ENCODE measurements at regions not wholly inside any gene's neighbourhood (a gene's known extent, or its start where the extent isn't known, plus 50 kb on each side); places are given as distances from the start of the nearest gene placed in this dataset.
"Not testable (repeated sequence)": the region's sequence is repeated elsewhere in the genome, so short reads cannot be mapped to it uniquely, and the experiment has no call there.

DNA sequence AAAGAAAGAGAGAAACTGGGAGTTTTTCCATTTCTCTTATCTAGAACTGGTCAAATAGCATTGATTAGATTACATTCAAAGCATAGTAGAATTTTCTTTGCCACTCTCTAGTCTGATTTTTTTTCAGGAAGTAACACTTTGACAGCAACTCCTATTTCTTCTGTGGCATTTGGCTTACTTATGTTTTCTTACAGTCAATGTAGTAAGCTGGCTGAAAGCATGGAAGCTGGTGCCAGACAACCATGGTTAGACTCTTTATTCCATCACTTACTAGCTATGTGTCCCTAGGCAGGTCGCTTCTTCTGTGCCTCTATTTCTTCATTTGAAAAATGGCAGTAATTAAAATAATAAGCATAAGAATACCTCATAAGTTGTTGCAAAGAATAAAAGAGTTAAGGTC, 54.2 kb upstream of the OPRM1 start:
- DNase-seq (ENCODE audit: low read depth): no peak

DNA sequence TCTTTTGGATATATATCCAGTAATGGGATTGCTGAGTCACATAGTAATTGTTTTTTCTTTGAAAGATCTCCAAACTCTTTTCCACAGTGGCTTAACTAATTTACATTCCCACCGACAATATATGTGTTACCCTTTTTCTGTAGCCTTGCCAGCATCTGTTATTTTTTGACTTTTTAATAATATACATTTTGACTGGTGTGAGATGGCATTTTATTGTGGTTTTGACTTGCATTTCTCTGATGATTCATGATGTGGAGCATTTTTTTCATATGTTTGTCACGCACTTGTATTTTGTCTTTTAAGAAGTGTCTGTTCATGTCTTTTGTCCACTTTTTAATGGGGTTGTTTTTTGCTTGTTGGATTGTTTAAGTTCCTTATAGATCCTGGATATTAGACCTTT, 58.9 kb upstream of the OPRM1 start:
- DNase-seq (ENCODE audit: low read depth): no peak

DNA sequence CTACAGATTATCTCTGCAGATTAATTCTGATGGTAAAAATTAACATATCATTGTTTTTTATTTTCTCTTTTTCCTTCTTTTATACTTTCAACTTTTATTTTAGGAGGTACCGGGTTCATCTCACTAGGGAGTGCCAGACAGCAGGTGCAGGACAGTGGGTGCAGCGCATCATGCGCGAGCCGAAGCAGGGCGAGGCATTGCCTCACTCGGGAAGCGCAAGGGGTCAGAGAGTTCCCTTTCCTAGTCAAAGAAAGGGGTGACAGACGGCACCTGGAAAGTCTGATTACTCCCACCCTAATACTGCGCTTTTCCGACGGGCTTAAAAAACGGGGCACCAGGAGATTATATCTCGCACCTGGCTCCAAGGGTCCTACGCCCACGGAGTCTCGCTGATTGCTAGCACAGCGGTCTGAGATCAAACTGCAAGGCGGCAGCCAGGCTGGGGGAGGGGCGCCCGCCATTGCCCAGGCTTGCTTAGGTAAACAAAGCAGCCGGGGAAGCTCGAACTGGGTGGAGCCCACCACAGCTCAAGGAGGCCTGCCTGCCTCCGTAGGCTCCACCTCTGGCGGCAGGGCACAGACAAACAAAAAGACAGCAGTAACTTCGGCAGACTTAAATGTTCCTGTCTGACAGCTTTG, 60.0 kb upstream of the OPRM1 start:
- not testable (repeated sequence) for DNase-seq (ENCODE audit: low read depth)

GRCh38 chr6:153976921-153977693, 61.9 kb upstream of the OPRM1 start:
- DNase-seq (ENCODE audit: low read depth): no peak

DNA sequence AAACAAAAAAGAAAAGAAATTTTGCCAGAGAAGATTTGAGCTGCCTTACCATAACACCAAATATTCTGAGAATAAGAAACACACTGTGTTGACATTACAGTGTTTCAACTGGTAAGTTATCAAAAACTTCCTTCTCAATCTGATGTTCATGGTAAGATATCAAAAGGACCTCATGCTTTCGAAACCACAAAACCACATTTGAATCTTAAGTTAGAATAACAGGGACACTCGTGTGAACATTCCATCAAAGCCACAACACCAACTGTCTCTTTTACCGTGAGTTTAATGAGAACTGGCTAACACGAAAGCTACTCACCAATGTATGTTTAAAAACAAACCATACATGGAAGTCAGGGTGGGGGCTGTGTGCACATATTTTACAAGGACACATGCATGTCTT, 73.0 kb upstream of the OPRM1 start:
- no peak for DNase-seq (ENCODE audit: low read depth)

- no peak for DNase-seq (ENCODE audit: low read depth)
Observed at GRCh38 chr6:153963352-153963751, 75.7 kb upstream of the OPRM1 start.

- no peak for DNase-seq (ENCODE audit: low read depth)
Observed at GRCh38 chr6:153962555-153962954, 76.5 kb upstream of the OPRM1 start.

GRCh38 chr6:153960741-153961140, 78.3 kb upstream of the OPRM1 start:
- no peak for DNase-seq (ENCODE audit: low read depth)

DNA sequence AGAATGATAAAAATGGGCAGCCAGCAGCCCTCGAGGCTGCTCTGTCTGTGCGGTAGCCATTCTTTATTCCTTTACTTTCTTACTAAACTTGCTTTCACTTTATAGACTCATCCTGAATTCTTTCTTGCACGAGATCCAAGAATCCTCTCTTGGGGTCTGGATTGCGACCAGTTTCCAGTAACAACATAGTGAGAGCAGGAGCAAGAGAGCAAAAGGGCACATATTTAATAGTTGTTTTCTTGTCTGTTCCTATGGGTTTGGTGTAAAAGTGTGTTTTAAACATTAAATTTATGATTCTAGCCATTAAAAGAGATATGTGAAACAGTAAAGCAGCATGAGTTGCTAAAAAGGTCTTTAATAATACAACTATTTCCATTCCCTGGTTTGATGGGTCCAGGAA, 78.8 kb upstream of the OPRM1 start:
- DNase-seq (ENCODE audit: low read depth): no peak

GRCh38 chr6:153959276-153959675, 79.8 kb upstream of the OPRM1 start:
- DNase-seq (ENCODE audit: low read depth): no peak

- no peak for DNase-seq (ENCODE audit: low read depth)
Observed at GRCh38 chr6:153958860-153959259, 80.2 kb upstream of the OPRM1 start.

DNA sequence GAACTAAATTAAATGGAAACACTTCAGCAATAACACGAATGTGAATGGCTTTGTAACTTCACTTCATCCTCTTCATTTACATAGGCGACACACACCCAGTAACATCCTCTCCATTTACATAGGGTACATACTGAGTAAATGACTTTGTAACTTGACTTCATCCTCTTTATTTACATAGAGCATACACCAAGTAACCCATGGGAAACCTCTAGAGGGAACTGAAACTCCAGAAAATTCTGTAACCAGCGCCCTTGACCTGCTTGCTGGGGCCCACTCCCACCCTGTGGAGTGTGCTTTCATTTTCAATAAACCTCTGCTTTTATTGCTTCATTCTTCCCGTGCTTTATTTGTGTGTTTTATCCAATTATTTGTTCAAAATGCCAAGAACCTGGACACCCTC, 81.6 kb upstream of the OPRM1 start:
- no peak for DNase-seq (ENCODE audit: low read depth)

DNA sequence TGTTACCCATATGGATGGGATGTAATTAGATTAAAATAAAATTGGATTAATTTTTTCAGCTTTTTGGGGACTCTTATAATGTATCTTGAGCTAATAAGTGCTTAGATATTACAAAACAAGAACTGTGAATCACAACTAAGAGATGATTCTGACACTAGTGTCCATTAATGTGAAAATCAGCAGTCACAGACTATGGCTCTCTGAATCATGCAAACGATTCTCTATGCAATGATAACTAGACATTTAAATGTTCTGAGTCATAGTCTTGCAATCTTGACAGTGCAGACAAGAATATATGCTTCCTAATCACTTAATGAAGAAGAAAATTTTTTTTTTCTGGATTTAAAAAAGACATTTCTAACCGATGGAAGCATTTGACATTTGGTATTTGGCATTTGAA, 82.2 kb upstream of the OPRM1 start:
- DNase-seq (ENCODE audit: low read depth): no peak

GRCh38 chr6:153949616-153950015, 89.4 kb upstream of the OPRM1 start:
- DNase-seq (ENCODE audit: low read depth): no peak

GRCh38 chr6:153947808-153948447, 91.1 kb upstream of the OPRM1 start:
- no peak for DNase-seq (ENCODE audit: low read depth)

DNA sequence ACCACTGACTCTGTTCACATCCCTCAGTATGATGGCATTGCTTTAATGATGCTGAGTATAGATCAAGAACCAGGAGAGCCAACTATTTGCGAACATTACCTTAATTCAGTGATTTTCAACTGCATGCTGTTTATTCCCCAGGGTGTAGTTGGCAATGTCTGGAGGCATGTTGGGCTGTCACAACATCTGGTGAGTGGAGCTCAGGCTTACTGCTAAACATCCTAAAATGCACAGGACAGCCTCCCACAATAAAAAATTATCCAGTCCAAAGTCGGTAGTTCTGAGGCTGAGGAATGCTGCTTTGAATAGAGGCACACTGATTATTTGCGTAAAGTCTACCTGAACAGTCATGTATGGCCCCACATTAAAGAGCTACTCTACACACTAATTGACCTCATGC, 94.8 kb upstream of the OPRM1 start:
- DNase-seq (ENCODE audit: low read depth): no peak

GRCh38 chr6:153942361-153942760, 96.7 kb upstream of the OPRM1 start:
- DNase-seq (ENCODE audit: low read depth): no peak

DNA sequence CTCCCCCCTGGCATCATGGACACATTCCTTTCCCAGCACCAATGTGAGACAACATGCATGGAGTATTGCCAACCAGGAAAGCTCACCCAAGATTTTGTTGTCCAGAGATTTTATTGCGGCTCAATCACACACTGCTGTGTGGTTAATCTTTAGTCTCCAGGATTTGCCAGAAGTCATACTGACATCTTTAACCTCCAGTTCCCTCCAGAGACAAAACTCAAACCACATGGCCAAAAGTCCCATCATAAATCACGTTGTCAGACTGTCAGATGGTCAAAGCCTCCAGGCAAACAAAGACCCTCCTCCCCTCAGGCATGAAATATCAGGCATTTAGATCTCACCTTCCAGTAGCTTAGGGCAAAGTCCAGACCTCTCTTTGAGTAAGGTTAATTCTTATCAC, 97.3 kb upstream of the OPRM1 start:
- no peak for DNase-seq (ENCODE audit: low read depth)

DNA sequence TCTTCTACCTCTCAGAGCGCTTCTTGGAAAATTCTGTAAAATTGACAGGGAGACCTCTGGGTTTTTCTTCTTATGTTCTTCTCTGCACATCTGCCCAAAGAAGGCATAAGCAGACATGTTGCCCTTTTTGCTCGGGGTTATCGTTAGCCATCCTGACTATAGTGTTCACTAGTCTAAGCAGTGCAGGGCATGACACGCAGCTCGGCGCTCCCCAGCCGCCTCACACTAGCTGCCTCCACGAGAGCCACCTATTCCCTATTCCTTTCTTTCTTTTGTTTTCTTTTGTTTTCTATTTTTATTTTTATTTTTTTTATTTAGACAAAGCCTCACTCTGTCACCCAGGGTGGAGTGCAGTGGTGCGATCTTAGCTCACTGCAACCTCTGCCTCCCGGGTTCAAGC, 100.2 kb upstream of the OPRM1 start:
- DNase-seq (ENCODE audit: low read depth): no peak

GRCh38 chr6:153931431-153931830, 107.6 kb upstream of the OPRM1 start:
- DNase-seq (ENCODE audit: low read depth): no peak

DNA sequence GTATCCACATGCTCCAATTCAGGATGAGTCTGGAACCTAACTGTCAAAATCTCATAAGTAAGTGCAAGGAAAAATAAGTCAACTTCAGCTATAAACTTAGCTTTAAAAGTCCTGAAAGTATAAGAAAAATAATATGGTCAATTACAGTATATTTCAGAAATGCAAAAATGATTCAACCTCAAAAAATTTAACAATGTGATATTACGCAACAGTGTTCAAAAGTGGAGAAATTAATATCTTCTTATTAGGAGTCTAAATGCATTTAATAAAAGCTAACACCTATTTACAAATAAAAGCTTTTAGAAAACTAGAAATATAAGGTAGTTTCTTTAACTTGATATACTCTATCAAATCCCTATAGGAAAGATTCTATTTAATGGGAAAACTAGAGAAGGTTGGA, 111.2 kb upstream of the OPRM1 start:
- DNase-seq (ENCODE audit: low read depth): no peak

- no peak for DNase-seq (ENCODE audit: low read depth)
Observed at GRCh38 chr6:153898360-153899059, 140.5 kb upstream of the OPRM1 start.

- DNase-seq (ENCODE audit: low read depth): no peak
Observed at GRCh38 chr6:153882411-153882810, 156.6 kb upstream of the OPRM1 start.

Data from CMK (cell line).